Neural progenitor cell (in vitro differentiated cells): ENCODE measurements at regions not wholly inside any gene's neighbourhood (a gene's known extent, or its start where the extent isn't known, plus 50 kb on each side); places are given as distances from the start of the nearest gene placed in this dataset.

Source experiments
- CTCF ChIP-seq: fragments of 200-600 bp; sonication (generic); IDR thresholded peaks from 2 replicates; pipeline ENCODE4 v1.5.1; 2017; ENCODE audit warnings: antibody characterized with exemption, mild to moderate bottlenecking
- EZH2 ChIP-seq: fragments of 200-600 bp; sonication (generic); IDR thresholded peaks from 2 replicates; pipeline ENCODE4 v1.6.1; 2017; ENCODE audit warnings: antibody characterized with exemption, mild to moderate bottlenecking, moderate library complexity

- TF ChIP-seq CTCF (peak; percentile 89), EZH2 (no peak)
These were observed 55.8 kb upstream of the VRK1 start for GRCh38 chr14:96741151-96741977.
